HPDE6-E6E7 (cell line): ENCODE measurements at regions not wholly inside any gene's neighbourhood (a gene's known extent, or its start where the extent isn't known, plus 50 kb on each side); places are given as distances from the start of the nearest gene placed in this dataset.
"Not testable (repeated sequence)": the region's sequence is repeated elsewhere in the genome, so short reads cannot be mapped to it uniquely, and the experiment has no call there.

Experiments
- DNase-seq: peaks from one replicate; pipeline ENCODE4 v3.0.0; 2011; ENCODE audit warnings: missing footprints; ENCODE audit errors: extremely low spot score

GRCh38 chr5:158064334-158065123 is 205.6 kb upstream of the CLINT1 start:
- no peak for DNase-seq

- DNase-seq = no peak
Observed at GRCh38 chr5:158063052-158063451, 204.1 kb upstream of the CLINT1 start.

GRCh38 chr5:158061451-158061850 is 202.5 kb upstream of the CLINT1 start:
- DNase-seq = no peak

DNA sequence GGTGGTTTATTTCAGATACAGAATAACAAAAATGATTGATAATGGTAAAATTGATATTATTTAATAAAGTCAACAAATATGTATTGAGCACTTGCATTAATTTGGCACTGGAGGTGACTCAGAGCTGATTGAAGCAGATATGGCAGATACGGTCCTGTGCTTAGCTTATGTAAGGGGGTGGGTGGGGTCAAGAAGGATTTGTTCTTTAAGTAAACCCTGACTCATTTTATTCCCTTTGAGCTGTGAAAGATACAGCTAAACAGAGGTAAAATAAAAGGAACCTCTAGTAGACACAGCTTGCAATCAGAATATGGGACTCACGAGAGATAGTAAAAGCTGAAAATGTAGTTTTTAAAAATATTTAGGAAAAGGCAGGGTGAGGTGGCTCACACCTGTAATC is 201.3 kb upstream of the CLINT1 start:
- peak; percentile 22 for DNase-seq

- peak; percentile 11 for DNase-seq
Observed at GRCh38 chr5:158058208-158059120, 199.5 kb upstream of the CLINT1 start.

DNA sequence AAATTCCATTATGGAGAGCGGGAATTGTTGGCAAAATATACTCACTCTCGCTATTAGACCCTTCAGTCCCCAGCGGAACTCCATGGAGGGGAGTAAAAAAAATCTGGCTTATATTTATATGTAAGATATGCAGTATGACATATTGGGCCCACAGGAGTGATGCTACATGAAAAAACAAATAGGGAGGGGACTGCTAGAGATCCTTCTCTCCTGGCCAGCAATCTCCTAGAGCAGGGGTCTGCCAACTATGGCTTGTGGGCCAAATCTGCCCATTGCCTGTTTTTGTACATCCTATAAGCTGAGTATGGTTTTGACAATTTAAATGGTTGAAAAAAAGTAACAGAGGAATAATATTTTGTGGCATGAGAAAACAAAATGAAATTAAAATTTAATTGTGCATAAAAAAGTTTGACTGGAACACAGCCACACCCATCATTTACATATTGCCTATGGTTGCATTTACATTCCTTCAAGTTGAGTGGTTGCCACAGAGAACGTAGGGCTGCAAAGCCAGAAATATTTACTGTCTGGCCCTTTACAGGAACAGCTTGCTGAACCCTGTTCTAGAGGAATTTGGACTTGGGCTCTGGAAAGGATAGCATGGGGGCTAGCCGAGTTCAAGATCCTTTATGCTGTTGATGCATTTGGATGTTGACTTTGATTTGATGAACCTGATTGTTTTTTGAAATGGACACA is 197.3 kb upstream of the CLINT1 start:
- no peak for DNase-seq

GRCh38 chr5:158055111-158055501 is 196.2 kb upstream of the CLINT1 start:
- no peak for DNase-seq

GRCh38 chr5:158054223-158055110 is 195.5 kb upstream of the CLINT1 start:
- no peak for DNase-seq

- DNase-seq = no peak
Observed at GRCh38 chr5:158051036-158051435, 192.1 kb upstream of the CLINT1 start.

- DNase-seq = no peak
Observed at GRCh38 chr5:158050421-158050820, 191.5 kb upstream of the CLINT1 start.

DNA sequence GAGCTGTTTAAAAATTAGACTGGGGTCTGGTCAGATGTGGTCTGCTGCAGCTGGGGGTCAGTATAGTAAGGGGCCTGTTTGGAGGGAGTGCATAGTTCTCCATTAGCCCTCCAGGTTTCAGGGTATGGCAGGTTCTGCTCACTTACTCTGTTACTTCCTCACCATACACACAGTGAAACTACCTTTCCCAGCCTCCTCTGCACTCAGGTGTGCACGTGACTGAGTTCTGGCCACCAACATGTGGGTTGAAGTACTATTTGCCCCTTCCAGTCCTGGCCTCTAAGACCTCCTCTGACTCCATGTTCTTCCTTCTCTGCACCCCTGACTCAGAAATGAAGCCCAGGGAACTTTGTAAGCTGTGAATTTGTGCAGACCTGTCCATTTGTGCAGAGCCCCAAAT is 190.5 kb upstream of the CLINT1 start:
- no peak for DNase-seq

DNA sequence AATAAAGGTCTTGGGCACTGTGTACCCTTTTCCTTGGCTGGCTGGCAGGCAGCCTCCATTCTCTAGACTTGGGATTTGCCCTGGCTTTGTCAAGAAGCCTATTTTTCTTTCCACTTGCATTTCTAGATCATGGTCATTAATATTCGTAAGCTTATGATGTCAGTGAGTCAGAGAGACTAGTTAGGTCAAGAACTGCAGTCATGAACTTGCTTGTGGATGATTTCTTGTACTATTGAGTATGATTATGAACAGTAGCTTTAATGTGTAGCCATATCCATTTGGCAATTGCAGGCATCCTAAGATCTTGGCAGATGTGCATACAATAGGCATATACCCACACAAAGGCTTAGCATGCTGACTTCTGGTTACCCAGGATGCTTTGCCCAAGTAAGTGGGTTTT is 186.8 kb upstream of the CLINT1 start:
- no peak for DNase-seq

DNA sequence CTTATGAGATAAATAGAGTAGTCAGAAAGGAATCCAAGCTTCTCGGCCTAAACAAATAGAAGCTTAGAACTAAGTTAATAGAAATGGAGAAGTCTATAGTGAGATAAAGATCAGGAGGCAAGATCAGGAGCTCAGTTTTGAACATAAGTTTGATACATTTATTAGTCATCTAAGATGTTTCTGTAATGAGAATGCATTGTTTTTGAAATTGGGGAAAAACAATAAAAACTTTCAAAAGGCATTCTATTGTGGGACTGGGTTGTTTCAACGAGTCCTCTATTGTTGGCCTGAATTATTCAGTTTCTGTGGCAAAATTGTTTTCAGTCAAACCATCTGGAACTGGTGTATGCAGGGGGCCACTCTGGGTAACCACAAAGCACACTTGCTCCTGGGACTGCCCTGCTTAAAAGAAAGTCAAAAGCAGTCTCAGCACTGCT is 181.0 kb upstream of the CLINT1 start:
- no peak for DNase-seq

DNA sequence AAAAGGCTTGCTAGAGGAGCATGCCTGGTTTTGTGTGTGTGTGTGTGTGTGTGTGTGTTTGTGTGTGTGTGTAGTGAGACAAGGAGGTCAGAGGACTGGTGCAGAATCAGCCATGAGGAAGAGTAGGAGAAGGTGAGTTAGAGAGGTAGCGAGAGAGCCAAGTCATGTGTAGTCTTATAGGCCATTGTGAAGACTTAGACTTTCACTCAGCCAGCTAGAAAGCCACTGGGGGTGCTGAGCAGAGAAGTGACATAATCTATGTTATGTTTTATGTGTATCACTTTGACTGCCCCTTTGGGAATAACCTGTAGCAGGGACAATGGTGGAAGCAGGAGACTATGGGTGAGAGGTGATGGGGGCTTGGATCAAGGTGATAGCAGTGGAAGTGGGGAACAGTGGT is 180.5 kb upstream of the CLINT1 start:
- no peak for DNase-seq

DNA sequence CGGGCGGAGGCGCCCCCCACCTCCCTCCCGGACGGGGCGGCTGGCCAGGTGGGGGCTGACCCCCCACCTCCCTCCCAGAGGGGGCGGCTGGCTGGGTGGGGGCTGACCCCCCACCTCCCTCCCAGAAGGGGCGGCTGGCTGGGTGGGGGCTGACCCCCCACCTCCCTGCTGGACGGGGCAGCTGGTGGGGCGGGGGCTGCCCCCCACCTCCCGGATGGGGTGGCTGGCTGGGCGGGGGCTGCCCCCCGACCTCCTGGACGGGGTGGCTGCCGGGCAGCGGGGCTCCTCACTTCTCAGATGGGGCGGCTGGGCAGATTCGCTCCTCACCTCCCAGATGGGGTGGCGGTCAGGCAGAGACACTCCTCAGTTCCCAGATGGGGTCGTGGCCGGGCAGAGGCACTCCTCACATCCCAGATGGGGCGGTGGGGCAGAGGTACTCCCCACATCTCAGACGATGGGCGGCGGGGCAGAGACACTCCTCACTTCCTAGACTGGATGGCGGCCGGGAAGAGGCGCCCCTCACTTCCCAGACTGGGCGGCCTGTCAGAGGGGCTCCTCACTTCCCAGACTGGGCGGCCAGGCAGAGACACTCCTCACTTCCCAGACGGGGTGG is 178.1 kb upstream of the CLINT1 start:
- DNase-seq = not testable (repeated sequence)

- DNase-seq = not testable (repeated sequence)
Observed at GRCh38 chr5:158034586-158034985, 175.6 kb upstream of the CLINT1 start.

DNA sequence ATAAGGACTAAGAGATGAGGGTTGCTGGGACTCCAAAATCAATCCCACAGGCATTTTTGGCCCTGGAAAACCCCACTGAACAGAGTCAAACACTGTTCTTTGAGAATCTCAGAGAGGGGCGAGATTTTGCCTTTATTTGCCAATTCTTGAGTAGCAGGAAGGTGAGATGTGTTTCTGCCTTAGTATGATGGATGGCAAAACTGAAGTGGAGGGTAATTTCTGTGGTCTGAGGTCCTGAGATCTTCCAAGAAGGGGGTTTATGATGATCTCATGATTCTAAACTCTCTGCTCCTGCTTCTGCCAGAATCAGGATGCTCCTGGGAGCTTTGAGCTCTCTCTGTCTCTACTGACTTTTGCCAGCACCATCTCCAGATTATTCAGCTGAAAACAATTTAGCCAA is 174.8 kb upstream of the CLINT1 start:
- DNase-seq = no peak

DNA sequence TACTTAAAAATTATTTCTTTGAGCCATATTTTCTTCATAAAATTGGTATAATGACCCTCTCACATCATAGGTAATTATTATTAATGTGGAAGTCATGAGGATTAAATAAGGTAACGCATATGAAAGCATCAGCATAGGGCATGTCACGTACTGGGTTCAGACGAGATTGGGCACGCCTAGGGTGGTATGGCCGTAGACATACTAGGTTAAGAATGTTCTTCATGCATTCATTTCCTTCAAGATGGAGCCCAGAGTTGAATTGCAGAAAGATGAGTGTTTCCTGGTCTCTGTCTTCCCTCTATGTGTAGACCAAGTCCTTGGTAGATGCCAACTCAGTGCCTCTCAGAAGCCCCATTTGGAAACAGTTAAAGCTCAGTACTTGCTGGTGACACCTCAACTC is 174.1 kb upstream of the CLINT1 start:
- DNase-seq = no peak

- DNase-seq = no peak
Observed at GRCh38 chr5:158032246-158032645, 173.3 kb upstream of the CLINT1 start.

- DNase-seq = no peak
Observed at GRCh38 chr5:158027806-158028775, 169.1 kb upstream of the CLINT1 start.
